Progenitor cell of endocrine pancreas (in vitro differentiated cells): ENCODE measurements at regions not wholly inside any gene's neighbourhood (a gene's known extent, or its start where the extent isn't known, plus 50 kb on each side); places are given as distances from the start of the nearest gene placed in this dataset.

Source experiments
- DNase-seq: peaks from one replicate; pipeline ENCODE4 v3.0.0; 2021; ENCODE audit warnings: low spot score; ENCODE audit not compliant: unreplicated experiment
- H3K27ac Mint-ChIP-seq: 2 replicates; pipeline ENCODE4 v1.8.0; 2021; ENCODE audit warnings: mild to moderate bottlenecking, moderate library complexity, mixed read lengths
- H3K27me3 Mint-ChIP-seq: 2 replicates; pipeline ENCODE4 v1.8.0; 2021; ENCODE audit warnings: mixed read lengths
- H3K36me3 Mint-ChIP-seq: 2 replicates; pipeline ENCODE4 v1.8.0; 2022; ENCODE audit warnings: mixed read lengths; ENCODE audit not compliant: insufficient read depth
- H3K4me1 Mint-ChIP-seq: 2 replicates; pipeline ENCODE4 v1.8.0; 2021; ENCODE audit warnings: low read depth, mixed read lengths
- H3K4me3 Mint-ChIP-seq: 2 replicates; pipeline ENCODE4 v1.8.0; 2021; ENCODE audit warnings: low read depth, mild to moderate bottlenecking, moderate library complexity, mixed read lengths
- H3K9me3 Mint-ChIP-seq: 2 replicates; pipeline ENCODE4 v1.8.0; 2021; ENCODE audit warnings: low read depth, mixed read lengths
- TF ChIP-seq, protein P1 (sequence below): fragments of 200-600 bp; sonication (generic); IDR thresholded peaks from one replicate; pipeline ENCODE4 v1.5.0; 2021; ENCODE audit warnings: antibody characterized with exemption, mild to moderate bottlenecking; ENCODE audit not compliant: unreplicated experiment

DNA sequence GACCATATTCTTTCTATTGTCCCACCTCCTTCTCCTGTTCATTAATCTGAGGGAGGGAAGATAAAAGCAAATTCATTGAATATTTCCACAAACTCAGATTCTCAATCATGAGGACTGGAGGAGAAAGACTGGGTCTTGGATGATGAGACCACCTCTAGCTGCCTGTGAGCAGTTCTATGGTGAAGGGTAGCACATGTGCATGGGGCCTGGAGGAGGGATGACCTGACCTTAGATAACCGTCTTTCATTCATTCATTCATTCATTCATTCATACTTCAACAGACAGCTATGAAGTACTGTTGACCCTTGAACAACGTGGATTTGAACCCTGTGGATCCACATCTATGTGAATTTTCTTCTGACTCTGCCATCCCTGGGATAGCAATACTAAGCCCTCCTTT is 68.4 kb downstream of the MED10 start:
- Mint-ChIP-seq H3K27me3 (peaks cover 23% of the 10 kb centered on the region), H3K4me1 (no peaks in the 10 kb centered on the region), H3K4me3 (no peak overlapping the region), H3K27ac (no peak overlapping the region), H3K9me3 (no peaks in the 10 kb centered on the region), H3K36me3 (no peaks in the 10 kb centered on the region)
- TF ChIP-seq, protein P1, sequence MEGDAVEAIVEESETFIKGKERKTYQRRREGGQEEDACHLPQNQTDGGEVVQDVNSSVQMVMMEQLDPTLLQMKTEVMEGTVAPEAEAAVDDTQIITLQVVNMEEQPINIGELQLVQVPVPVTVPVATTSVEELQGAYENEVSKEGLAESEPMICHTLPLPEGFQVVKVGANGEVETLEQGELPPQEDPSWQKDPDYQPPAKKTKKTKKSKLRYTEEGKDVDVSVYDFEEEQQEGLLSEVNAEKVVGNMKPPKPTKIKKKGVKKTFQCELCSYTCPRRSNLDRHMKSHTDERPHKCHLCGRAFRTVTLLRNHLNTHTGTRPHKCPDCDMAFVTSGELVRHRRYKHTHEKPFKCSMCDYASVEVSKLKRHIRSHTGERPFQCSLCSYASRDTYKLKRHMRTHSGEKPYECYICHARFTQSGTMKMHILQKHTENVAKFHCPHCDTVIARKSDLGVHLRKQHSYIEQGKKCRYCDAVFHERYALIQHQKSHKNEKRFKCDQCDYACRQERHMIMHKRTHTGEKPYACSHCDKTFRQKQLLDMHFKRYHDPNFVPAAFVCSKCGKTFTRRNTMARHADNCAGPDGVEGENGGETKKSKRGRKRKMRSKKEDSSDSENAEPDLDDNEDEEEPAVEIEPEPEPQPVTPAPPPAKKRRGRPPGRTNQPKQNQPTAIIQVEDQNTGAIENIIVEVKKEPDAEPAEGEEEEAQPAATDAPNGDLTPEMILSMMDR, result no peak
- no peak for DNase-seq

DNA sequence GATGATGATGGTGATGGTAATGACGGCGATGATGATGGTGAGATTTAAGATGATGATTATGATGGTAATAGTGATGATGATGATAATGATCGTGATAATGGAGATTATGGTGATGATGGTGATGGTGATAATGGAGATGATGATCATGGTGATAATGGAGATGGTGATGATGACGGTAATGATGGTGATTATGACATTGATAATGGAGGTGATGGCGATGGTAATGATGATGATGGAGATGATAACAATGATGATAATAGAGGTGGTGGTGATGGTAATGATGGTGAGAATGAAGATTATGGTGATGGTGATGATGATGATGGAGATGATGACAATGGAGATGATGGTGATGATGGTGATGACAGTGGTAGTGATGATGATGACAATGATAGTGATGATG is 69.7 kb downstream of the MED10 start:
- Mint-ChIP-seq H3K36me3 (no peaks in the 10 kb centered on the region), H3K27me3 (peaks cover 18% of the 10 kb centered on the region), H3K4me1 (no peaks in the 10 kb centered on the region), H3K4me3 (no peak overlapping the region), H3K9me3 (no peaks in the 10 kb centered on the region), H3K27ac (no peak overlapping the region)
- TF ChIP-seq, protein P1, result no peak
- no peak for DNase-seq

DNA sequence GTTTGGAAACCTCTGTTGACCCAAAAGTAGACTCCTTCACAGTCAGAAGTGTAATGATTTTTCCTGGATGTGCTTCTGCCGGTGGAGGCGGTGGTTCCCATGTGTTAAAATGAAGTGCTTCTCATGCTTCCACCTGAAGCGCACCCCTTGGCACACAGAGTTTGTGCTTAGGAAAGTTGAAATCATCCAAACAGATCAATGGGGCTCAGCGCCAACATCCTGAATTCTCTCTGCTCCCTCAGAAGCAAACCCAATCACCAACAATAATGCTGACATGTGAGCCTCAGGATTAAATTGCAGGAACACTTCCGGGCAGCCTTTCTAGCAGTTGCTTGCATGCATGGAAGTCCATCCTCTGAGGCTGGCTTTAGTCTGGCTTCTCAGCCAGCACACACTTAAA is 71.0 kb downstream of the MED10 start:
- Mint-ChIP-seq H3K27ac (no peak overlapping the region), H3K27me3 (peaks cover 18% of the 10 kb centered on the region), H3K9me3 (peaks cover 8% of the 10 kb centered on the region), H3K4me3 (no peak overlapping the region), H3K4me1 (no peaks in the 10 kb centered on the region), H3K36me3 (no peaks in the 10 kb centered on the region)
- TF ChIP-seq, protein P1, result no peak
- DNase-seq, result no peak

DNA sequence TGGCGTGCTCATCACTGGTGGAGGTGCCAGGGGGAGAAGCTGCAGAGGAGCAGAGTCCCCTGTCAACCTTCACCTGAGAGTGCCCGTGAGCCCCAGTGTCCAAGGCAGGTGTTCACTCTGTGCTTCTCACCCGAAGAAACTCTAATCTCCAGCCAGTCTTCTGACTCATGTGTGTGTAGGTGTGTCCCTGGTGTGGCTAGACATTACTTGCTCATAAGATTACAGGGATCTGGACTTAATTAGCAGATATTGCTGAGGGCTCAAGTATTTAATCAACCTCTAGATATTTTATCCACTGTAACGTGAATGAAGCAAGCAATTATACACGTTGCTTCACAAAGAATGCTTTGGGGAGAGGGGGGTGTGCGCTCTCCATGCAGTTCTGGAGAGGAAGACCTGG is 72.5 kb downstream of the MED10 start:
- no peak overlapping the region for H3K4me3 Mint-ChIP-seq
- no peak for DNase-seq
- H3K4me1 Mint-ChIP-seq, result no peaks in the 10 kb centered on the region
- no peak overlapping the region for H3K27ac Mint-ChIP-seq
- peaks cover 18% of the 10 kb centered on the region for H3K27me3 Mint-ChIP-seq
- TF ChIP-seq, protein P1, result no peak
- peaks cover 1% of the 10 kb centered on the region for H3K36me3 Mint-ChIP-seq
- peaks cover 15% of the 10 kb centered on the region for H3K9me3 Mint-ChIP-seq

DNA sequence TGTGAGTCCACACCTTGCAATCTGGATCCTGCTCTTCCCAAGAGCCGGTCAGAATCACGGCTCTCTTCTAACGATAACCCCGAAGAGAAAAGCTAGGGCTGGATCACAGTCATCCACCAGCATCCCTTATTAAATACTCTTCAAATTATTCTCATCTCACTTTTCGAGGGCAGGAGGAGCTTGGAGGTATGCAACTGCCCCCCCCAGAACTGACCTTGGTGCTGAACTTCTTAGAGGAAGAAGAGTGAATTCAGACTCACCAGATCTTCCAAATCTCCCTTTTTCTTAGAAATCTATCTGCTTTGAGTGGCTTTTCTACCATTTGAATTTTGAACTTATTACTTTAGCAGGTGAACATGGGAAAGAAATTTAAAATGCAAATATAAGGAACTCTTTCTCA is 75.7 kb downstream of the MED10 start:
- Mint-ChIP-seq H3K36me3 (peaks cover 1% of the 10 kb centered on the region), H3K27me3 (peaks cover 18% of the 10 kb centered on the region), H3K9me3 (peaks cover 15% of the 10 kb centered on the region), H3K4me1 (no peaks in the 10 kb centered on the region), H3K4me3 (no peak overlapping the region), H3K27ac (no peak overlapping the region)
- DNase-seq, result no peak
- TF ChIP-seq, protein P1, result no peak
